GM18873 (cell line): ENCODE measurements at regions not wholly inside any gene's neighbourhood (a gene's known extent, or its start where the extent isn't known, plus 50 kb on each side); places are given as distances from the start of the nearest gene placed in this dataset.
"Not testable (repeated sequence)": the region's sequence is repeated elsewhere in the genome, so short reads cannot be mapped to it uniquely, and the experiment has no call there.

ENCODE experiments used
- ATAC-seq: cut with Tn5 transposase; IDR thresholded peaks from one replicate; pipeline ENCODE4 v1.9.1; 2021; ENCODE audit warnings: mild to moderate bottlenecking, moderate library complexity, moderate number of reproducible peaks; ENCODE audit not compliant: unreplicated experiment, low FRiP score

DNA sequence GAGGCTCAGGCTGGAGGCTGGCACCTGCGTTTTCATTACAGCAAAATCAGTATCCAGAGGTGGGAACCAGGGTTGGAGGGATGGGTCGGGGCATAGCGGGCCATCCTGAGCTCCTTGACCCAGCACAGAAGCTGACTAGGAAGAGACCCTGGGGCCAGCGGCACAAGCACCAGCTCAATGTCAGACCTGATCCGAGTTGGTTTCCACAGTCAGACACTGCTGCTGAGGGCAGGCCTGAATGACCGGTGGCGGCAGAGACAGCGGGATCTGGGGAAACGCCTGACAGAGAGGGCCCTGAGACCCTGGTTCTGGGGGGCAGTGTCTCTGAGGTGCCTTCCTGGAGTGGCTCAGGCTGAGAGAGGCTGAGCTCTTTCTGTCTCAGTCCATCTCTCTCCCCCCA lies 162.0 kb upstream of the C1orf174 start:
- ATAC-seq = no peak

DNA sequence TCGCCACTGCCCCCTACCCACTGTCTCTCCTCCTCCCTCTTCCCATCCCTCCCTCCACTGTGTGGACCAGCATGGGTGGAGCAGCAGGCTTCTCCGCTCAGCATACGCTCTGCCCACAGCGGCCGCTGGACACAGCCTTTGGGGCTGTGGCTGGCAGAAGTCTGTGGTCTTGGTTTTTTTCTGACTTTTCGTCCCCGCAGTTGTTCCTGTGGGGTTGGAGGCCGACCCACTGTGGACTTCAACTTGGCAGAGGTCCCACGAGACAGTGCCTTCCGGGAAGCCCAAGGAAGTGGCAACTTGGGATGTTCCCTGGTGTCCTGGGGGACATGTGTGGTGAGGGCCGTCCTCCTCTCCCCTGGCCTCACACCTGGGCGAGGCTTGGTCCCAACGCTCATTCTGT lies 162.5 kb upstream of the C1orf174 start:
- no peak for ATAC-seq

- no peak for ATAC-seq
Measured at GRCh38 chr1:4062992-4063391, 162.9 kb upstream of the C1orf174 start.

- ATAC-seq = no peak
Measured at GRCh38 chr1:4063516-4063915, 163.4 kb upstream of the C1orf174 start.

- no peak for ATAC-seq
Measured at GRCh38 chr1:4064150-4064889, 164.2 kb upstream of the C1orf174 start.

DNA sequence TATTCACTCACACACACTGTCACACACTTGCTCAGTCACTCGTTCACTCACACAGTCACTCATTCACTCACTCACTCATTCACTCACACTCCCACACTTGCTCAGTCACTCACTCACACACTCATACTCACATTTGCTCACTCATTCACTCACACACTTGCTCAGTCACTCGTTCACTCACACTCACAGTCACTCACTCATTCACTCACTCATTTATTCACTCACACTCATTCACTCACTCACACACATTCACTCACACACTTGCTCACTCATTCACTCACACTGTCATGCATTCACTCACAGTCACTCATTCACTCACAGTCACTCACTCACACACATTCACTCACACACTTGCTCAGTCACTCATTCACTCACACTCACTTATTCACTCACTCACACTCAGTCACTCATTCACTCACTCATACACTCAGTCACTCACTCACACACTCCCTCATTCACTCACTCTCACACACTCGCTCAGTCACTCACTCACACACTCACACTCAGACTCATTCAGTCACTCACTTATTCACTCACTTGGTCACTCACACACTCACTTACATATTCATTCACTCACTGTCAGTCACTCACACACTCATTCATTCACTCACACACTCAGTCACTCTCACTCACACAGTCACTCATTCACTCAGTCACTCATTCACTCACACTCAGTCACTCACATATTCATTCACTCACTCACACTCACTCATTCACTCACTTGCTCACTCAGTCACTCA lies 167.0 kb upstream of the C1orf174 start:
- ATAC-seq = no peak

DNA sequence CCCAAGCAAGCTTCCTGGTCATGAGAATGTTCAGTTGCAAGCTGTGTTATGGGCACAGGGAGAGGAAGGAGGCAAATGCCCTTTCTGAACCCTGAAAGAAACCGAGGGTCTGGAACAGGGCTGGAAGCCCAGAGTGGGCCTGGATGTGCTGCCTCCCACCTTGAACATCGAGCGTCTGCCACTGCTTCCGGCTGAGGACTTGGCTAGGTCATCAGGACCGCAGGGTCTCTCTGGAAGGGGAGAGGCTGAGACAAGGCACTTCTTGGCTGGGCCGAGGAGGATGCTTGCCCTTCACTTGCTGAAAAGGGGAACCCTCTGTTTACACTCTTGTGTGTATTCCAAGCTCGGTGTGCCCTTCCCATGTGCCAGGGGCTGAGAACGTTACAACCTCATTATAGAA lies 168.0 kb upstream of the C1orf174 start:
- ATAC-seq = no peak

- ATAC-seq = no peak
Measured at GRCh38 chr1:4071653-4072052, 171.6 kb upstream of the C1orf174 start.

- no peak for ATAC-seq
Measured at GRCh38 chr1:4072481-4073153, 172.5 kb upstream of the C1orf174 start.

DNA sequence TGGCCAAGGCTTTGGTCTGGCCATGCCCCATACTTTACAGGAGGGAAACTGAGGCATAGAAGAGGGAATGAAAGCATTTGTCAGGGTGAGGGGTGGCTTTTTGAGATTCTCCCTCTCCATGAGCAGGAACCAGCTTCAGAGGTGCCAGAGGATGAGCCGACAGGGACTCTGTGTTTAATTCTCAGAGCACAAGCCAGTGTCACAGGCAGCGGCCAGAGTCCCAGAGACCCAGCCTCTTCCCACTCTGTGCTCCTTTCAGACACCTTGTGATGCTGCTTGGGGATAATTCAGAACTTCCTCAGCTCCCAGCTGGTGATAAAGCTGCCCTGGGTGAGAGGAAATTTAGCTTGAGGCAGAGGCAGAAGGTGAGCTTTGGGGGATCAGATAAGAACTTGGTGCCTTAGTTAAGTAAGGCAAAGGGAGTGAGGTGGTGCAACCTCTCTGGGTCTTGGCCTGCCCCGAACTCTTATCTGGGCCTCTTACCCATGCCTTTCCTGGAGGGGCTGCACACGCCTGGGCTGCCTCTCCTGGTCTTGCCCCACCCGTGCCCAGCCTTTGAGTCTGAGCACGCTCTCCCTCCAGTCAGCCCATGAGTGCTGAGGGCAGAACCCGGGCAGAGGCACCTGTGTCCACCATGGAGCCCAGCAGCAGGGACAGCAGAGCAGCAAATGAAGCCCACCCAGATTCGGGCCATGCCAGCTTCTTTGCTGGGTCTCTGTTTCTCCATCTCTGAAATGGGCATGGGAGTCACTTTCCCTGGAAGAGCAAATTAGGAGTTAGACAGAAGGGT lies 175.6 kb upstream of the C1orf174 start:
- no peak for ATAC-seq

GRCh38 chr1:4076346-4076745 lies 176.3 kb upstream of the C1orf174 start:
- ATAC-seq = no peak

DNA sequence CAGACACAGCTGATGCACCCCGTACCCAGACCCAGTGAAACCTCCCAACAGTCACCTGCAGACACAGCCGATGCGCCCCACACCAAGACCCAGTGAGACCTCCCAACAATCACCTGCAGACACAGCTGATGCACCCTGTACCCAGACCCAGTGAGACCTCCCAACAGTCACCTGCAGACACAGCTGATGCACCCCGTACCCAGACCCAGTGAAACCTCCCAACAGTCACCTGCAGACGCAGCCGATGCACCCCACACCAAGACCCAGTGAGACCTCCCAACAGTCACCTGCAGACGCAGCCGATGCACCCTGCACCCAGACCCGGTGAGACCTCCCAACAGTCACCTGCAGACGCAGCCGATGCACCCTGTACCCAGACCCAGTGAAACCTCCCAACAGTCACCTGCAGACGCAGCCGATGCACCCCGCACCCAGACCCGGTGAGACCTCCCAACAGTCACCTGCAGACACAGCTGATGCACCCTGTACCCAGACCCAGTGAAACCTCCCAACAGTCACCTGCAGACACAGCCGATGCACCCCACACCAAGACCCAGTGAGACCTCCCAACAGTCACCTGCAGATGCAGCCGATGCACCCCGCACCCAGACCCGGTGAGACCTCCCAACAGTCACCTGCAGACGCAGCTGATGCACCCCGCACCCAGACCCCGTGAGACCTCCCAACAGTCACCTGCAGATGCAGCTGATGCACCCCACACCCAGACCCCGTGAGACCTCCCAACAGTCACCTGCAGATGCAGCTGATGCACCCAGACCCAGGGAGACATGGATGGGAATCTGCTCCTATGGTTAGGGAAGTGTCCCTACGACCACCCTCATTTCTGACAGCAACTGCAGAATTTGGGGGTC lies 178.3 kb upstream of the C1orf174 start:
- ATAC-seq = not testable (repeated sequence)

- no peak for ATAC-seq
Measured at GRCh38 chr1:4079815-4080214, 179.7 kb upstream of the C1orf174 start.

DNA sequence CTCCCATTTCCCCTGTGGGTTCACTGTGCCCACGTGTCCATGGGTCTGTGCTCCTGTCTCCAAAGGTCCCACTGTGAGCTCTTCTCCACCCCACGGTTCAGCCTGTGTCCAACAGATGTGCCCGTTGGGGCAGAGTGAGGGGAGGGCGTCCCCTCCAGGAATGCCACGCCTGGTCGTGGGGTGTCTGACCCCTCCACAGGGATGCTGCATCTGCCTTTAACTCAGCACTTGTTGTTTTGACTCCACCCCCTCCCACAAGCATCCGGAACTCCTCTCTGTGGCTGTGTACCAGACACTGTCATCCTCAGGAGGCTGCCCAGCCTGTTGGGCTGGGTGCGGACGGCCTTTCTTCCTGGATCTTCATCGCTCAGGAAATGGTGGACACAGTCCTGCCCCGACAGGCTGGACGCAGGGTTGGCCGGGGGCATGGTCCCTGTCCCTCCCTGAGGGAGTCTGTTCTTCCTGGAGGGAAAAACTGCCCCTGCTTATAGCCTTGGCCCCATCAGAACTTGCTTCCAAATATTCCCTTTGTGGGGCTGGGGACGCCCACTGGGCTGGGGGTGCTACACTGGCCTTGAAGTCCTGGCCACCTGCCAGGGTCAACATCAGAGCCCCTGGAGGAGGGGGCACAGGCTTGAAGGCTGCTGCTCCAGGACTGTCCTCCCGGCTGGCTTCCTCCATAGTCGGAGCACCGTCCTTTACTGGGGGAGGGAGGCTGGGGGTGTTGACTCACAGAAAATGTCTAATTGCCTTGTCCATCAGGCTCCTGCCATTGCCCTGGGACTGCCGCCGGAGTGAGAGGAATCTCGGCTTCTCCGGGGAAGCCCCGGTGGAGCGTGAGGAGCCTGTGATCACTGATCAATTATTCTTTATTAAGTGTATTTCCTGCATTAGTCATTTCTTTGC lies 182.0 kb upstream of the C1orf174 start:
- ATAC-seq = no peak

GRCh38 chr1:4083231-4084047 lies 183.4 kb upstream of the C1orf174 start:
- no peak for ATAC-seq

DNA sequence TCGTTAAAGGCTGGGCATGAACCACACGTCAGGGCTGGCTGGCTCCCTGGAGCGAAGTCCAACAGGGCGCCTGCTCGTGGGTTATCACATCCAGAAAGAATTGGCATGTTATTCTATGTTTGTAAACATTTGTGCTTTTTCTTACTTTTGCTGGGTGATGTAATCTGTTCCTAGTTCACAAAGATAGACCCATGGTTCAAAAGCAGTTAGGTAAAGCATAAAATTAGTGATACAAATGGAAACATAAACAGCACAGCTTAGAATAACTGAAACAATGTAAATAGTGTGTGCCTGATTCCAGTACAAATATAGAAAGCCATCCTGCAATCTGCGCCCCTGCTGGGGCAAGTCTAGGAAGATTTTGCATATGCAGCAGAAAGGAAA lies 184.0 kb upstream of the C1orf174 start:
- no peak for ATAC-seq

GRCh38 chr1:4084446-4084845 lies 184.4 kb upstream of the C1orf174 start:
- ATAC-seq = no peak

- no peak for ATAC-seq
Measured at GRCh38 chr1:4084896-4085295, 184.8 kb upstream of the C1orf174 start.
